SK-N-MC (cell line): ENCODE measurements at regions not wholly inside any gene's neighbourhood (a gene's known extent, or its start where the extent isn't known, plus 50 kb on each side); places are given as distances from the start of the nearest gene placed in this dataset.

ENCODE experiments used
- EZH2 ChIP-seq: fragments of 200-600 bp; sonication (generic); IDR thresholded peaks from one replicate; pipeline ENCODE4 v1.6.1; 2017; ENCODE audit warnings: antibody characterized with exemption
- FOXP2 ChIP-seq: optimal IDR thresholded peaks from 2 replicates; pipeline ENCODE3; 2011; ENCODE audit warnings: mild to moderate bottlenecking, moderate library complexity; ENCODE audit not compliant: insufficient read depth; ENCODE audit errors: extremely low read length, control extremely low read depth
- POLR2AphosphoS5 ChIP-seq: IDR thresholded peaks from 2 replicates; pipeline ENCODE4 v1.6.1; 2012; ENCODE audit warnings: mild to moderate bottlenecking, low read depth, low read length, borderline replicate concordance

- TF ChIP-seq POLR2AphosphoS5, result no peak
- no peak for TF ChIP-seq EZH2
- TF ChIP-seq FOXP2, result no peak
These were observed 544.7 kb downstream of the ETNK1 start for GRCh38 chr12:23169696-23170013.
